GM23338 (cell line): ENCODE measurements at regions not wholly inside any gene's neighbourhood (a gene's known extent, or its start where the extent isn't known, plus 50 kb on each side); places are given as distances from the start of the nearest gene placed in this dataset.

Experiments
- ATAC-seq: fragments of 200-7000 bp; cut with Tn5 transposase; 3 replicates; pipeline ENCODE4 v1.9.1; 2020
- DNase-seq: peaks from one replicate; pipeline ENCODE4 v3.0.0-alpha.2; 2015; ENCODE audit warnings: low spot score
- H2AFZ ChIP-seq: fragments of 200-600 bp; sonication (generic); 2 replicates; pipeline ENCODE4 v1.8.0; 2016; ENCODE audit warnings: antibody characterized with exemption, mild to moderate bottlenecking, moderate library complexity
- H3F3A ChIP-seq: fragments of 200-600 bp; sonication (generic); replicated peaks from 2 replicates; pipeline ENCODE4 v1.8.0; 2017; ENCODE audit warnings: antibody characterized with exemption, mixed run types, low read depth
- H3K27ac ChIP-seq: fragments of 200-600 bp; sonication (generic); 2 replicates; pipeline ENCODE4 v1.6.1; 2016; ENCODE audit warnings: low read depth
- H3K27me3 ChIP-seq: fragments of 200-600 bp; sonication (generic); 2 replicates; pipeline ENCODE4 v1.8.0; 2016; ENCODE audit warnings: mild to moderate bottlenecking, mixed run types, moderate library complexity; ENCODE audit not compliant: insufficient read depth
- H3K36me3 ChIP-seq: fragments of 200-600 bp; sonication (generic); 2 replicates; pipeline ENCODE4 v1.8.0; 2016; ENCODE audit warnings: mild to moderate bottlenecking; ENCODE audit not compliant: insufficient read depth
- H3K4me1 ChIP-seq: fragments of 200-600 bp; sonication (generic); 2 replicates; pipeline ENCODE4 v1.8.0; 2016; ENCODE audit warnings: mild to moderate bottlenecking, moderate library complexity; ENCODE audit not compliant: insufficient read depth
- H3K4me2 ChIP-seq: fragments of 200-600 bp; sonication (generic); 2 replicates; pipeline ENCODE4 v1.7.1; 2017; ENCODE audit warnings: mixed run types
- H3K4me3 ChIP-seq: fragments of 200-600 bp; sonication (generic); 2 replicates; pipeline ENCODE4 v1.6.1; 2016; ENCODE audit warnings: mixed run types
- H3K79me2 ChIP-seq: fragments of 200-600 bp; sonication (generic); replicated peaks from 2 replicates; pipeline ENCODE4 v1.8.0; 2017; ENCODE audit warnings: mild to moderate bottlenecking; ENCODE audit not compliant: insufficient read depth
- H3K9me2 ChIP-seq: fragments of 200-600 bp; sonication (generic); 2 replicates; pipeline ENCODE4 v1.8.0; 2017; ENCODE audit not compliant: insufficient read depth
- H4K20me1 ChIP-seq: fragments of 200-600 bp; sonication (generic); replicated peaks from 2 replicates; pipeline ENCODE4 v1.8.0; 2017; ENCODE audit warnings: mild to moderate bottlenecking; ENCODE audit not compliant: insufficient read depth
- H3K27ac Mint-ChIP-seq: 2 replicates; pipeline ENCODE4 v1.8.0; 2020; ENCODE audit warnings: inconsistent platforms, mild to moderate bottlenecking, moderate library complexity, mixed read lengths
- H3K27me3 Mint-ChIP-seq: 3 replicates; pipeline ENCODE4 v1.8.0; 2022; ENCODE audit warnings: low read depth, mild to moderate bottlenecking, moderate library complexity, mixed read lengths, inconsistent platforms; ENCODE audit not compliant: insufficient read depth, poor library complexity
- H3K36me3 Mint-ChIP-seq: 3 replicates; pipeline ENCODE4 v1.8.0; 2021; ENCODE audit warnings: low read depth, mild to moderate bottlenecking, inconsistent platforms, moderate library complexity, mixed read lengths
- H3K4me1 Mint-ChIP-seq: 3 replicates; pipeline ENCODE4 v1.8.0; 2020; ENCODE audit warnings: mild to moderate bottlenecking, inconsistent platforms, mixed read lengths
- H3K4me3 Mint-ChIP-seq: 3 replicates; pipeline ENCODE4 v1.8.0; 2021; ENCODE audit warnings: moderate library complexity, mild to moderate bottlenecking, inconsistent platforms, mixed read lengths
- H3K9me3 Mint-ChIP-seq: 3 replicates; pipeline ENCODE4 v1.8.0; 2020; ENCODE audit warnings: moderate library complexity, mild to moderate bottlenecking, inconsistent platforms, mixed read lengths
- CREB1 ChIP-seq: fragments of 250-450 bp; sonication (Bioruptor Pico); IDR thresholded peaks from 2 replicates; pipeline ENCODE4 v1.5.0; 2020; ENCODE audit warnings: low read depth, mild to moderate bottlenecking, moderate library complexity
- EZH2phosphoT487 ChIP-seq: fragments of 200-600 bp; sonication (generic); IDR thresholded peaks from one replicate; pipeline ENCODE4 v1.8.1; 2018; ENCODE audit warnings: antibody characterized with exemption; ENCODE audit not compliant: unreplicated experiment
- JUNB ChIP-seq: IDR thresholded peaks from one replicate; pipeline ENCODE4 v1.6.1; 2016; ENCODE audit warnings: antibody characterized with exemption; ENCODE audit not compliant: unreplicated experiment
- NANOG ChIP-seq: IDR thresholded peaks from 2 replicates; pipeline ENCODE4 v1.6.1; 2016; ENCODE audit warnings: antibody characterized with exemption, borderline replicate concordance
- POLR2AphosphoS5 ChIP-seq: IDR thresholded peaks from 2 replicates; pipeline ENCODE4 v1.6.1; 2016; ENCODE audit warnings: antibody characterized with exemption, low read depth
- STAT1 ChIP-seq: IDR thresholded peaks from one replicate; pipeline ENCODE4 v1.6.1; 2016; ENCODE audit warnings: antibody characterized with exemption; ENCODE audit not compliant: unreplicated experiment
- ZNF114 ChIP-seq: fragments of 250-450 bp; sonication (Bioruptor Pico); IDR thresholded peaks from 2 replicates; pipeline ENCODE4 v1.5.0; 2020; ENCODE audit warnings: mild to moderate bottlenecking, moderate library complexity
- ZNF331 ChIP-seq: fragments of 250-450 bp; sonication (Bioruptor Pico); IDR thresholded peaks from 2 replicates; pipeline ENCODE4 v1.5.0; 2020; ENCODE audit warnings: low read depth, mild to moderate bottlenecking, moderate library complexity
- TF ChIP-seq, protein P1 (sequence below), 2 experiments: fragments of 200-600 bp in 1 of 2; sonication (generic) in 1 of 2; conservative IDR thresholded peaks; 2 replicates each; pipeline versions ENCODE4 v1.5.1 to v1.6.1; 2016 to 2017; ENCODE audit warnings: antibody characterized with exemption in 2 of 2, low read depth in 2 of 2, mild to moderate bottlenecking in 2 of 2, moderate library complexity in 1 of 2
- TF ChIP-seq, protein P2 (sequence below): fragments of 250-450 bp; sonication (Bioruptor Pico); IDR thresholded peaks from 2 replicates; pipeline ENCODE4 v1.5.0; 2020; ENCODE audit warnings: mild to moderate bottlenecking, moderate library complexity
- TF ChIP-seq, protein P3 (sequence below): IDR thresholded peaks from 2 replicates; pipeline ENCODE4 v1.6.1; 2016; ENCODE audit warnings: antibody characterized with exemption
- TF ChIP-seq, protein P4 (sequence below): IDR thresholded peaks from one replicate; pipeline ENCODE4 v1.6.1; 2018; ENCODE audit warnings: antibody characterized with exemption; ENCODE audit not compliant: unreplicated experiment

DNA sequence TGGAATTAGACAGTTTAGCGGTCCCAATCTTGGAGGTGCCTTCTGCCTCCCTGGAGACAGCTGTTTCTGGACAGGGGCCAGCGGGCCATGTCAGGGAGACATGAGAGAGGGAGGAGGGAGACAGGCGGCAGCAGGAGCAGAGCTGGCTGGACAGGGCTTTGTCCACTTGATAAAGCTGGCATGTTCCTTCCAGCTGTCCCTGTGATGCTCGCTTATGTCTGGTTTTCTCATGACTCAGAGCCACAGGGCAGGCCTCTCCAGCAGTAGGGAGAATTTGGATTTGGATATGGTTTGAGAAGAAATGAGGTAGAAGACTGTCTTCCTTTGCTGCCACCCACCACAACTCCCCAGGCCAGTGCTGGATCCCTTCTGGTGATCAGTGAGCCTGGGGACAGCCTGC, 51.7 kb upstream of the SORCS3 start:
- Mint-ChIP-seq H3K27me3 (peaks cover 2% of the 10 kb centered on the region), H3K27ac (no peak overlapping the region), H3K4me1 (peaks cover 8% of the 10 kb centered on the region), H3K36me3 (no peaks in the 10 kb centered on the region), H3K9me3 (no peaks in the 10 kb centered on the region; the same call in 2 of the 3 replicates), H3K4me3 (no peak overlapping the region)
- DNase-seq (no peak), ATAC-seq (no peak)
- no peak overlapping the region for H3K27ac ChIP-seq
- H3K27me3 ChIP-seq: no peaks in the 10 kb centered on the region
- H3F3A ChIP-seq: no peaks in the 10 kb centered on the region
- TF ChIP-seq, protein P1, sequence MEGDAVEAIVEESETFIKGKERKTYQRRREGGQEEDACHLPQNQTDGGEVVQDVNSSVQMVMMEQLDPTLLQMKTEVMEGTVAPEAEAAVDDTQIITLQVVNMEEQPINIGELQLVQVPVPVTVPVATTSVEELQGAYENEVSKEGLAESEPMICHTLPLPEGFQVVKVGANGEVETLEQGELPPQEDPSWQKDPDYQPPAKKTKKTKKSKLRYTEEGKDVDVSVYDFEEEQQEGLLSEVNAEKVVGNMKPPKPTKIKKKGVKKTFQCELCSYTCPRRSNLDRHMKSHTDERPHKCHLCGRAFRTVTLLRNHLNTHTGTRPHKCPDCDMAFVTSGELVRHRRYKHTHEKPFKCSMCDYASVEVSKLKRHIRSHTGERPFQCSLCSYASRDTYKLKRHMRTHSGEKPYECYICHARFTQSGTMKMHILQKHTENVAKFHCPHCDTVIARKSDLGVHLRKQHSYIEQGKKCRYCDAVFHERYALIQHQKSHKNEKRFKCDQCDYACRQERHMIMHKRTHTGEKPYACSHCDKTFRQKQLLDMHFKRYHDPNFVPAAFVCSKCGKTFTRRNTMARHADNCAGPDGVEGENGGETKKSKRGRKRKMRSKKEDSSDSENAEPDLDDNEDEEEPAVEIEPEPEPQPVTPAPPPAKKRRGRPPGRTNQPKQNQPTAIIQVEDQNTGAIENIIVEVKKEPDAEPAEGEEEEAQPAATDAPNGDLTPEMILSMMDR (conservative IDR thresholded peaks at IDR 0.05; ENCODE audit: low read depth in 2 of 2): no peak
- TF ChIP-seq, protein P2, sequence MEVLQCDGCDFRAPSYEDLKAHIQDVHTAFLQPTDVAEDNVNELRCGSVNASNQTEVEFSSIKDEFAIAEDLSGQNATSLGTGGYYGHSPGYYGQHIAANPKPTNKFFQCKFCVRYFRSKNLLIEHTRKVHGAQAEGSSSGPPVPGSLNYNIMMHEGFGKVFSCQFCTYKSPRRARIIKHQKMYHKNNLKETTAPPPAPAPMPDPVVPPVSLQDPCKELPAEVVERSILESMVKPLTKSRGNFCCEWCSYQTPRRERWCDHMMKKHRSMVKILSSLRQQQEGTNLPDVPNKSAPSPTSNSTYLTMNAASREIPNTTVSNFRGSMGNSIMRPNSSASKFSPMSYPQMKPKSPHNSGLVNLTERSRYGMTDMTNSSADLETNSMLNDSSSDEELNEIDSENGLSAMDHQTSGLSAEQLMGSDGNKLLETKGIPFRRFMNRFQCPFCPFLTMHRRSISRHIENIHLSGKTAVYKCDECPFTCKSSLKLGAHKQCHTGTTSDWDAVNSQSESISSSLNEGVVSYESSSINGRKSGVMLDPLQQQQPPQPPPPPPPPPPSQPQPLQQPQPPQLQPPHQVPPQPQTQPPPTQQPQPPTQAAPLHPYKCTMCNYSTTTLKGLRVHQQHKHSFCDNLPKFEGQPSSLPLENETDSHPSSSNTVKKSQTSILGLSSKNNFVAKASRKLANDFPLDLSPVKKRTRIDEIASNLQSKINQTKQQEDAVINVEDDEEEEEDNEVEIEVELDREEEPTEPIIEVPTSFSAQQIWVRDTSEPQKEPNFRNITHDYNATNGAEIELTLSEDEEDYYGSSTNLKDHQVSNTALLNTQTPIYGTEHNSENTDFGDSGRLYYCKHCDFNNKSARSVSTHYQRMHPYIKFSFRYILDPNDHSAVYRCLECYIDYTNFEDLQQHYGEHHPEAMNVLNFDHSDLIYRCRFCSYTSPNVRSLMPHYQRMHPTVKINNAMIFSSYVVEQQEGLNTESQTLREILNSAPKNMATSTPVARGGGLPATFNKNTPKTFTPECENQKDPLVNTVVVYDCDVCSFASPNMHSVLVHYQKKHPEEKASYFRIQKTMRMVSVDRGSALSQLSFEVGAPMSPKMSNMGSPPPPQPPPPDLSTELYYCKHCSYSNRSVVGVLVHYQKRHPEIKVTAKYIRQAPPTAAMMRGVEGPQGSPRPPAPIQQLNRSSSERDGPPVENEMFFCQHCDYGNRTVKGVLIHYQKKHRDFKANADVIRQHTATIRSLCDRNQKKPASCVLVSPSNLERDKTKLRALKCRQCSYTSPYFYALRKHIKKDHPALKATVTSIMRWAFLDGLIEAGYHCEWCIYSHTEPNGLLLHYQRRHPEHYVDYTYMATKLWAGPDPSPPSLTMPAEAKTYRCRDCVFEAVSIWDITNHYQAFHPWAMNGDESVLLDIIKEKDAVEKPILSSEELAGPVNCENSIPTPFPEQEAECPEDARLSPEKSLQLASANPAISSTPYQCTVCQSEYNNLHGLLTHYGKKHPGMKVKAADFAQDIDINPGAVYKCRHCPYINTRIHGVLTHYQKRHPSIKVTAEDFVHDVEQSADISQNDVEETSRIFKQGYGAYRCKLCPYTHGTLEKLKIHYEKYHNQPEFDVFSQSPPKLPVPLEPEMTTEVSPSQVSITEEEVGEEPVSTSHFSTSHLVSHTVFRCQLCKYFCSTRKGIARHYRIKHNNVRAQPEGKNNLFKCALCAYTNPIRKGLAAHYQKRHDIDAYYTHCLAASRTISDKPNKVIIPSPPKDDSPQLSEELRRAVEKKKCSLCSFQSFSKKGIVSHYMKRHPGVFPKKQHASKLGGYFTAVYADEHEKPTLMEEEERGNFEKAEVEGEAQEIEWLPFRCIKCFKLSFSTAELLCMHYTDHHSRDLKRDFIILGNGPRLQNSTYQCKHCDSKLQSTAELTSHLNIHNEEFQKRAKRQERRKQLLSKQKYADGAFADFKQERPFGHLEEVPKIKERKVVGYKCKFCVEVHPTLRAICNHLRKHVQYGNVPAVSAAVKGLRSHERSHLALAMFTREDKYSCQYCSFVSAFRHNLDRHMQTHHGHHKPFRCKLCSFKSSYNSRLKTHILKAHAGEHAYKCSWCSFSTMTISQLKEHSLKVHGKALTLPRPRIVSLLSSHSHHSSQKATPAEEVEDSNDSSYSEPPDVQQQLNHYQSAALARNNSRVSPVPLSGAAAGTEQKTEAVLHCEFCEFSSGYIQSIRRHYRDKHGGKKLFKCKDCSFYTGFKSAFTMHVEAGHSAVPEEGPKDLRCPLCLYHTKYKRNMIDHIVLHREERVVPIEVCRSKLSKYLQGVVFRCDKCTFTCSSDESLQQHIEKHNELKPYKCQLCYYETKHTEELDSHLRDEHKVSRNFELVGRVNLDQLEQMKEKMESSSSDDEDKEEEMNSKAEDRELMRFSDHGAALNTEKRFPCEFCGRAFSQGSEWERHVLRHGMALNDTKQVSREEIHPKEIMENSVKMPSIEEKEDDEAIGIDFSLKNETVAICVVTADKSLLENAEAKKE (CRISPR knock-in tag): no peak
- TF ChIP-seq POLR2AphosphoS5 (no peak), JUNB (no peak), EZH2phosphoT487 (no peak), ZNF331 (CRISPR knock-in tag) (no peak), NANOG (no peak), ZNF114 (CRISPR knock-in tag) (no peak), CREB1 (CRISPR knock-in tag) (no peak), STAT1 (no peak)
- TF ChIP-seq, protein P3, sequence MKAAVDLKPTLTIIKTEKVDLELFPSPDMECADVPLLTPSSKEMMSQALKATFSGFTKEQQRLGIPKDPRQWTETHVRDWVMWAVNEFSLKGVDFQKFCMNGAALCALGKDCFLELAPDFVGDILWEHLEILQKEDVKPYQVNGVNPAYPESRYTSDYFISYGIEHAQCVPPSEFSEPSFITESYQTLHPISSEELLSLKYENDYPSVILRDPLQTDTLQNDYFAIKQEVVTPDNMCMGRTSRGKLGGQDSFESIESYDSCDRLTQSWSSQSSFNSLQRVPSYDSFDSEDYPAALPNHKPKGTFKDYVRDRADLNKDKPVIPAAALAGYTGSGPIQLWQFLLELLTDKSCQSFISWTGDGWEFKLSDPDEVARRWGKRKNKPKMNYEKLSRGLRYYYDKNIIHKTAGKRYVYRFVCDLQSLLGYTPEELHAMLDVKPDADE: no peak
- TF ChIP-seq, protein P4, sequence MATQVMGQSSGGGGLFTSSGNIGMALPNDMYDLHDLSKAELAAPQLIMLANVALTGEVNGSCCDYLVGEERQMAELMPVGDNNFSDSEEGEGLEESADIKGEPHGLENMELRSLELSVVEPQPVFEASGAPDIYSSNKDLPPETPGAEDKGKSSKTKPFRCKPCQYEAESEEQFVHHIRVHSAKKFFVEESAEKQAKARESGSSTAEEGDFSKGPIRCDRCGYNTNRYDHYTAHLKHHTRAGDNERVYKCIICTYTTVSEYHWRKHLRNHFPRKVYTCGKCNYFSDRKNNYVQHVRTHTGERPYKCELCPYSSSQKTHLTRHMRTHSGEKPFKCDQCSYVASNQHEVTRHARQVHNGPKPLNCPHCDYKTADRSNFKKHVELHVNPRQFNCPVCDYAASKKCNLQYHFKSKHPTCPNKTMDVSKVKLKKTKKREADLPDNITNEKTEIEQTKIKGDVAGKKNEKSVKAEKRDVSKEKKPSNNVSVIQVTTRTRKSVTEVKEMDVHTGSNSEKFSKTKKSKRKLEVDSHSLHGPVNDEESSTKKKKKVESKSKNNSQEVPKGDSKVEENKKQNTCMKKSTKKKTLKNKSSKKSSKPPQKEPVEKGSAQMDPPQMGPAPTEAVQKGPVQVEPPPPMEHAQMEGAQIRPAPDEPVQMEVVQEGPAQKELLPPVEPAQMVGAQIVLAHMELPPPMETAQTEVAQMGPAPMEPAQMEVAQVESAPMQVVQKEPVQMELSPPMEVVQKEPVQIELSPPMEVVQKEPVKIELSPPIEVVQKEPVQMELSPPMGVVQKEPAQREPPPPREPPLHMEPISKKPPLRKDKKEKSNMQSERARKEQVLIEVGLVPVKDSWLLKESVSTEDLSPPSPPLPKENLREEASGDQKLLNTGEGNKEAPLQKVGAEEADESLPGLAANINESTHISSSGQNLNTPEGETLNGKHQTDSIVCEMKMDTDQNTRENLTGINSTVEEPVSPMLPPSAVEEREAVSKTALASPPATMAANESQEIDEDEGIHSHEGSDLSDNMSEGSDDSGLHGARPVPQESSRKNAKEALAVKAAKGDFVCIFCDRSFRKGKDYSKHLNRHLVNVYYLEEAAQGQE: no peak
- no peaks in the 10 kb centered on the region for H4K20me1 ChIP-seq
- no peaks in the 10 kb centered on the region for H3K36me3 ChIP-seq
- no peaks in the 10 kb centered on the region for H3K79me2 ChIP-seq
- no peaks in the 10 kb centered on the region for H3K4me1 ChIP-seq
- H3K4me3 ChIP-seq: no peak overlapping the region
- no peaks in the 10 kb centered on the region for H3K9me2 ChIP-seq
- H3K4me2 ChIP-seq: no peak overlapping the region
- no peak overlapping the region for H2AFZ ChIP-seq
